B cell (primary cell): ENCODE measurements at regions not wholly inside any gene's neighbourhood (a gene's known extent, or its start where the extent isn't known, plus 50 kb on each side); places are given as distances from the start of the nearest gene placed in this dataset.

ENCODE experiments used
- EZH2 ChIP-seq: IDR thresholded peaks from 2 replicates; pipeline ENCODE4 v1.6.1; 2012; ENCODE audit warnings: borderline replicate concordance, low read depth, mild to moderate bottlenecking, moderate library complexity, low read length; ENCODE audit not compliant: insufficient read depth, poor library complexity, severe bottlenecking
- TF ChIP-seq, protein P1 (sequence below): fragments of 200-600 bp; IDR thresholded peaks from one replicate; pipeline ENCODE4 v1.8.0; 2022; ENCODE audit warnings: antibody characterized with exemption, mild to moderate bottlenecking

- TF ChIP-seq, protein P1, sequence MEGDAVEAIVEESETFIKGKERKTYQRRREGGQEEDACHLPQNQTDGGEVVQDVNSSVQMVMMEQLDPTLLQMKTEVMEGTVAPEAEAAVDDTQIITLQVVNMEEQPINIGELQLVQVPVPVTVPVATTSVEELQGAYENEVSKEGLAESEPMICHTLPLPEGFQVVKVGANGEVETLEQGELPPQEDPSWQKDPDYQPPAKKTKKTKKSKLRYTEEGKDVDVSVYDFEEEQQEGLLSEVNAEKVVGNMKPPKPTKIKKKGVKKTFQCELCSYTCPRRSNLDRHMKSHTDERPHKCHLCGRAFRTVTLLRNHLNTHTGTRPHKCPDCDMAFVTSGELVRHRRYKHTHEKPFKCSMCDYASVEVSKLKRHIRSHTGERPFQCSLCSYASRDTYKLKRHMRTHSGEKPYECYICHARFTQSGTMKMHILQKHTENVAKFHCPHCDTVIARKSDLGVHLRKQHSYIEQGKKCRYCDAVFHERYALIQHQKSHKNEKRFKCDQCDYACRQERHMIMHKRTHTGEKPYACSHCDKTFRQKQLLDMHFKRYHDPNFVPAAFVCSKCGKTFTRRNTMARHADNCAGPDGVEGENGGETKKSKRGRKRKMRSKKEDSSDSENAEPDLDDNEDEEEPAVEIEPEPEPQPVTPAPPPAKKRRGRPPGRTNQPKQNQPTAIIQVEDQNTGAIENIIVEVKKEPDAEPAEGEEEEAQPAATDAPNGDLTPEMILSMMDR: no peak
- no peak for TF ChIP-seq EZH2
Observed at GRCh38 chr2:177314722-177315264, 50.3 kb upstream of the NFE2L2 start.
